Activated CD4-positive, alpha-beta memory T cell treated with anti-CD3 and anti-CD28 coated beads, Interleukin-2, amount 10 ng/mL, durations not matched to agents 7 days and 5 days (primary cell): ENCODE measurements at regions not wholly inside any gene's neighbourhood (a gene's known extent, or its start where the extent isn't known, plus 50 kb on each side); places are given as distances from the start of the nearest gene placed in this dataset.
"Not testable (repeated sequence)": the region's sequence is repeated elsewhere in the genome, so short reads cannot be mapped to it uniquely, and the experiment has no call there.

Source experiments
- CTCF ChIA-PET: fragments of 350-600 bp; sonication (Branson Sonifier 250); formaldehyde crosslinking; loops from one replicate; lab custom pipeline; 2021; ENCODE audit warnings: antibody characterized with exemption, inconsistent platforms; lab: Charles Lee
- POLR2A ChIA-PET: fragments of 350-600 bp; sonication (Branson Sonifier 250); formaldehyde crosslinking; loops from one replicate; lab custom pipeline; 2021; ENCODE audit warnings: antibody characterized with exemption; lab: Charles Lee
- DNase-seq: peaks from one replicate; pipeline ENCODE4 v3.0.0-alpha.2; 2020
- H3K27ac Mint-ChIP-seq: one replicate; pipeline ENCODE4 v1.8.0; 2021; ENCODE audit warnings: mild to moderate bottlenecking, mixed read lengths
- H3K27me3 Mint-ChIP-seq: one replicate; pipeline ENCODE4 v1.8.0; 2021; ENCODE audit warnings: mixed read lengths
- H3K36me3 Mint-ChIP-seq: one replicate; pipeline ENCODE4 v1.8.0; 2021; ENCODE audit warnings: low read depth, mixed read lengths
- H3K4me1 Mint-ChIP-seq: one replicate; pipeline ENCODE4 v1.8.0; 2021; ENCODE audit warnings: mixed read lengths
- H3K4me3 Mint-ChIP-seq: one replicate; pipeline ENCODE4 v1.8.0; 2021; ENCODE audit warnings: mild to moderate bottlenecking, mixed read lengths
- H3K9me3 Mint-ChIP-seq: one replicate; pipeline ENCODE4 v1.8.0; 2021; ENCODE audit warnings: mixed read lengths

- Mint-ChIP-seq H3K27ac (no peak overlapping the region), H3K9me3 (peaks cover 3% of the 10 kb centered on the region), H3K4me1 (no peaks in the 10 kb centered on the region), H3K4me3 (no peak overlapping the region), H3K36me3 (no peaks in the 10 kb centered on the region), H3K27me3 (no peaks in the 10 kb centered on the region)
- DNase-seq = no peak
- CTCF ChIA-PET = no interaction called here
- POLR2A ChIA-PET = no interaction called here
These were observed 121.1 kb downstream of the MEX3B start for GRCh38 chr15:81924729-81925128.

- POLR2A ChIA-PET = no interaction called here
- CTCF ChIA-PET = no interaction called here
- H3K27me3 Mint-ChIP-seq = no peaks in the 10 kb centered on the region
These were observed 122.1 kb downstream of the MEX3B start for GRCh38 chr15:81923561-81924350.

GRCh38 chr15:81922143-81922542, 123.7 kb downstream of the MEX3B start:
- Mint-ChIP-seq H3K27me3 (no peaks in the 10 kb centered on the region), H3K4me3 (no peak overlapping the region), H3K4me1 (no peaks in the 10 kb centered on the region), H3K27ac (no peak overlapping the region), H3K36me3 (no peaks in the 10 kb centered on the region), H3K9me3 (peaks cover 14% of the 10 kb centered on the region)
- POLR2A ChIA-PET = no interaction called here
- CTCF ChIA-PET = no interaction called here
- no peak for DNase-seq

More at GRCh38 chr15:81923561-81924350, 122.1 kb downstream of the MEX3B start:
- no peaks in the 10 kb centered on the region for H3K36me3 Mint-ChIP-seq
- no peak for DNase-seq
- no peaks in the 10 kb centered on the region for H3K4me1 Mint-ChIP-seq
- peaks cover 10% of the 10 kb centered on the region for H3K9me3 Mint-ChIP-seq
- H3K27ac Mint-ChIP-seq = no peak overlapping the region
- no peak overlapping the region for H3K4me3 Mint-ChIP-seq

- H3K4me1 Mint-ChIP-seq = no peaks in the 10 kb centered on the region
- no peak overlapping the region for H3K27ac Mint-ChIP-seq
- ChIA-PET CTCF (no interaction called here), POLR2A (no interaction called here)
- H3K27me3 Mint-ChIP-seq = no peaks in the 10 kb centered on the region
- peaks cover 16% of the 10 kb centered on the region for H3K9me3 Mint-ChIP-seq
- no peak for DNase-seq
- H3K4me3 Mint-ChIP-seq = no peak overlapping the region
- no peaks in the 10 kb centered on the region for H3K36me3 Mint-ChIP-seq
These were observed 124.7 kb downstream of the MEX3B start for GRCh38 chr15:81921163-81921562.

GRCh38 chr15:81918767-81919166, 127.1 kb downstream of the MEX3B start:
- POLR2A ChIA-PET, DNase-seq, H3K27me3 Mint-ChIP-seq, H3K36me3 Mint-ChIP-seq, CTCF ChIA-PET, H3K4me1 Mint-ChIP-seq, H3K4me3 Mint-ChIP-seq, H3K27ac Mint-ChIP-seq: not testable (repeated sequence)
- peaks cover 16% of the 10 kb centered on the region for H3K9me3 Mint-ChIP-seq

GRCh38 chr15:81916451-81916850, 129.4 kb downstream of the MEX3B start:
- Mint-ChIP-seq H3K27me3 (no peaks in the 10 kb centered on the region), H3K9me3 (peaks cover 16% of the 10 kb centered on the region), H3K4me1 (no peaks in the 10 kb centered on the region), H3K36me3 (no peaks in the 10 kb centered on the region), H3K27ac (no peak overlapping the region), H3K4me3 (no peak overlapping the region)
- DNase-seq = no peak
- CTCF ChIA-PET = no interaction called here
- POLR2A ChIA-PET = no interaction called here

GRCh38 chr15:81915990-81916389, 129.8 kb downstream of the MEX3B start:
- no peaks in the 10 kb centered on the region for H3K4me1 Mint-ChIP-seq
- H3K9me3 Mint-ChIP-seq = peaks cover 16% of the 10 kb centered on the region
- no peak overlapping the region for H3K4me3 Mint-ChIP-seq
- no peaks in the 10 kb centered on the region for H3K27me3 Mint-ChIP-seq
- no peak for DNase-seq
- CTCF ChIA-PET = no interaction called here
- no peaks in the 10 kb centered on the region for H3K36me3 Mint-ChIP-seq
- no peak overlapping the region for H3K27ac Mint-ChIP-seq
- POLR2A ChIA-PET = no interaction called here

GRCh38 chr15:81914734-81915256, 131.0 kb downstream of the MEX3B start:
- no peak overlapping the region for H3K4me3 Mint-ChIP-seq
- no peaks in the 10 kb centered on the region for H3K4me1 Mint-ChIP-seq
- no peak overlapping the region for H3K27ac Mint-ChIP-seq
- POLR2A ChIA-PET = no interaction called here
- CTCF ChIA-PET = no interaction called here
- peaks cover 14% of the 10 kb centered on the region for H3K9me3 Mint-ChIP-seq
- no peaks in the 10 kb centered on the region for H3K36me3 Mint-ChIP-seq
- no peak for DNase-seq
- no peaks in the 10 kb centered on the region for H3K27me3 Mint-ChIP-seq

- Mint-ChIP-seq H3K4me3 (no peak overlapping the region), H3K27ac (no peak overlapping the region), H3K4me1 (no peaks in the 10 kb centered on the region), H3K9me3 (peaks cover 9% of the 10 kb centered on the region), H3K27me3 (no peaks in the 10 kb centered on the region), H3K36me3 (no peaks in the 10 kb centered on the region)
- DNase-seq = no peak
- CTCF ChIA-PET = no interaction called here
- POLR2A ChIA-PET = no interaction called here
These were observed 131.5 kb downstream of the MEX3B start for GRCh38 chr15:81914333-81914732.

GRCh38 chr15:81911022-81911971, 134.5 kb downstream of the MEX3B start:
- Mint-ChIP-seq H3K4me1 (no peaks in the 10 kb centered on the region), H3K9me3 (no peaks in the 10 kb centered on the region), H3K27ac (no peak overlapping the region), H3K36me3 (no peaks in the 10 kb centered on the region), H3K27me3 (no peaks in the 10 kb centered on the region), H3K4me3 (no peak overlapping the region)
- ChIA-PET POLR2A (no interaction called here), CTCF (no interaction called here)
- no peak for DNase-seq

- H3K4me3 Mint-ChIP-seq = no peak overlapping the region
- CTCF ChIA-PET = no interaction called here
- H3K27ac Mint-ChIP-seq = no peak overlapping the region
- no peaks in the 10 kb centered on the region for H3K36me3 Mint-ChIP-seq
- H3K9me3 Mint-ChIP-seq = no peaks in the 10 kb centered on the region
- no peak for DNase-seq
- no peaks in the 10 kb centered on the region for H3K4me1 Mint-ChIP-seq
- H3K27me3 Mint-ChIP-seq = peaks cover 3% of the 10 kb centered on the region
- POLR2A ChIA-PET = no interaction called here
These were observed 135.3 kb downstream of the MEX3B start for GRCh38 chr15:81910355-81911021.

GRCh38 chr15:81909011-81909358, 136.8 kb downstream of the MEX3B start:
- H3K4me3 Mint-ChIP-seq = no peak overlapping the region
- H3K9me3 Mint-ChIP-seq = no peaks in the 10 kb centered on the region
- POLR2A ChIA-PET = no interaction called here

GRCh38 chr15:81908111-81908510, 137.7 kb downstream of the MEX3B start:
- CTCF ChIA-PET = no interaction called here
- POLR2A ChIA-PET = no interaction called here
- no peak overlapping the region for H3K4me3 Mint-ChIP-seq

More at GRCh38 chr15:81909011-81909358, 136.8 kb downstream of the MEX3B start:
- Mint-ChIP-seq H3K4me1 (no peaks in the 10 kb centered on the region), H3K27ac (no peak overlapping the region), H3K27me3 (peaks cover 3% of the 10 kb centered on the region), H3K36me3 (no peaks in the 10 kb centered on the region)
- DNase-seq = no peak
- CTCF ChIA-PET = no interaction called here

More at GRCh38 chr15:81908111-81908510, 137.7 kb downstream of the MEX3B start:
- no peaks in the 10 kb centered on the region for H3K4me1 Mint-ChIP-seq
- DNase-seq = no peak
- no peaks in the 10 kb centered on the region for H3K9me3 Mint-ChIP-seq
- peaks cover 3% of the 10 kb centered on the region for H3K27me3 Mint-ChIP-seq
- no peak overlapping the region for H3K27ac Mint-ChIP-seq
- no peaks in the 10 kb centered on the region for H3K36me3 Mint-ChIP-seq
